ENCODE measurements at regions not wholly inside any gene's neighbourhood (a gene's known extent, or its start where the extent isn't known, plus 50 kb on each side); places are given as distances from the start of the nearest gene placed in this dataset.
"Not testable (repeated sequence)": the region's sequence is repeated elsewhere in the genome, so short reads cannot be mapped to it uniquely, and the experiment has no call there.

- DNase-seq (ENCODE audit: low spot score) = no peak
These were observed 50.6 kb upstream of the RNF182 start for GRCh38 chr6:13874191-13874549.

DNA sequence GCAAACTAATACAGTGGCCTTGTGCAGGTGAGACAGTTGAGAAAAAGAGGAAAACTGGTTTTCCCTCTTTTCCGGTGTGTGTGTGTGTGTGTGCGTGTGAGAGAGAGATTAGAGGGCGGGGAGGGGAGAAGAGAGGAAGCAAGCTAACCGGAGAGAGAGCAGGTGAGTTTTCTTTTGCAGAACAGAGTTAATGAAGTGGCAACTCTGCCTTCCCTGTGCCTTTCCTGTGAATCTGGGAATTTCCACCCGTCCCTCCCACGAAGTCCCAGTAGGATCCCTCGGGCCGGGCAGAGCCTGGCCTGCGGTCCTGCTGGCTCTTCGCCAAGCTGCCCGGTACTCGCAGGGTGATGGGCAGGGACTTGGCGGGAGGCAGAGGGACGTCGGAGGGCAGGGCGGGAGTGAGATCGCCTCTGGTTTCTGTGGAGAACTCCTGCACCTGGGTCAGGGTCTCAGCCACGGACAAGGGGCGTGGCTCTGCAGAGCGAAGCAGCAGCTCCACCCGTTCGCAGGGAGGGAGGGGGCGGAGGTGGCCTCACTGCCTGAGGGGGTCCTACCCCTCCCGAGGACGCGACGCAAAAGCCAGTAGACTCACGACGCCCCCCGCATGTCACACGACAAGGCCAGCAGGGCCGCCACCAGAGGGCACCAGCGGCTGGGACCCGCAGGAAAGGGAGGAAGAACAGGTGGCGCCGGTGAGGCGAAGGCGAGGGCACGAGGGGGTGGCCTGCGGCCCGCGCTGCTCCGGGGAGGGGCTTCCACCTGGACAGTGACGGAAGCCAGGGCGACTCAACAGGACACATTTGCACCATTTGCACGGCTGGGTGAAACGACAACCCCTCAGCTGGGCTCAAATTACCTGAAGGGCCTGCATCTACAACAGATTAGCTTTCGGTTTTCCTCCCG, 51.2 kb upstream of the RNF182 start:
- DNase-seq (ENCODE audit: low spot score) = peak; percentile 63

GRCh38 chr6:13872681-13873080, 52.1 kb upstream of the RNF182 start:
- no peak for DNase-seq (ENCODE audit: low spot score)

- not testable (repeated sequence) for DNase-seq (ENCODE audit: low spot score)
These were observed 52.7 kb upstream of the RNF182 start for GRCh38 chr6:13872006-13872405.

- DNase-seq (ENCODE audit: low spot score) = no peak
These were observed 54.4 kb upstream of the RNF182 start for GRCh38 chr6:13870214-13870830.

GRCh38 chr6:13868236-13868635, 53.9 kb upstream of the MCUR1 start:
- no peak for DNase-seq (ENCODE audit: low spot score)

GRCh38 chr6:13866301-13866700, 51.9 kb upstream of the MCUR1 start:
- DNase-seq (ENCODE audit: low spot score) = no peak

DNA sequence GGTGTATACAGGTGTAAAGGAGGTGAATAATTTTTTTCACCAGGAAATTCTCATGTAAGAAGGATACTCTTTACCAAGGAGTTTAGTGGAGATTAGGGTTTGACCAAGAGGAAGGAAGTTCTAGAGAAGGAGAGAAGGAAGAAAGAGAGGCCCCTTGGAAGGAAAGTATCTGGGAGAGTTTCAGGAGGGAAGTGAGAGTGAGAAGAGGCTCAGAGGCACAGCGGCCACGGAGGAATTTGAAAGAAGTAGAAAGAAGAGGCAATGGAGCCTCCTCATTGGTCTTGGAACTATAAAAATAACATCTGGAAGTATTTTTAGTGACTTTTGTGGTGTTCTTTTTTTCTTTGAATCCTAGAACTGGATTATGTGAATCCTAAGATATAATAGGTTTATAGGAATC, 50.8 kb upstream of the MCUR1 start:
- DNase-seq (ENCODE audit: low spot score) = no peak

GRCh38 chr6:13864669-13865068, 50.3 kb upstream of the MCUR1 start:
- not testable (repeated sequence) for DNase-seq (ENCODE audit: low spot score)

All from CD4-positive, alpha-beta T cell treated with Interleukin-6 at 100 ng/mL for 8 hours (primary cell).